ENCODE measurements at regions not wholly inside any gene's neighbourhood (a gene's known extent, or its start where the extent isn't known, plus 50 kb on each side); places are given as distances from the start of the nearest gene placed in this dataset.

DNA sequence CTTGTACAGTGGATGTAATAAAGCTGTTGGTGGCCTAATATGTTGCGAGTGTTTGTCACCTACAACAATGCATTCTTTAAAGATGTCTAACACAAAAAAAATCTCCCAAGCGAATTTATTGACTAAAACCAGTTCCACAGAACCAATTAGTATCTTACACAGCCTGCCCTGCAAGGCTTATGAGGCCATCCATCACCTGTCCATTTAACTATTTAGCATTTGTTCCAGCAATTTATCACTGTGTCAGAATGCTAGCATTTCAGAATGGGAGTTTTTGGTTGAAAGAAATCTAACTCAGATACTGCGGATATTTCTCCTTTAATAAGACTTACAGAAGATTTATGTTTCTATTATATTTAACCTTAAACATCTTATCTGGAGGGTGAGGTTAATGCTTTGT is 831.1 kb upstream of the PRMT6 start:
- H3K4me3 ChIP-seq = no peak overlapping the region
- H3K27ac ChIP-seq = no peak overlapping the region

DNA sequence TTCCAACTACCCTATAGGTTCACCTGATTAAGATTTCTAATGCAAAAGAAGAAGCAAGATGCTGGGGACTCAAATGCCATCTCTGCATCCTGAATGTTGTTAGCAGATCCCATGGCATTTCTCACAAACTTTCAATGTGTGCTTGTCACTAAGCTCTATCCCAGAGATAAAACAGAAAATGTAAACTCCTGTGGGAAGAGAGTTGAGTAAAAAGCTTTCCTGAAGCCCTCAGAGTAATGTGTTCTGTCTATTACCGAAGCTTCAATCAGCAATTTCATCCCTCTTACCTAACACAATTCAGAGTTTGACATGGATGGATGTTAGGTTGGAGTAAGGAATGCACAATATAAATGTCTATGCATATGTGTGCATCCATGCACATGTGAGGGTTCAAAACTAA is 829.9 kb upstream of the PRMT6 start:
- Histone ChIP-seq H3K27ac (no peak overlapping the region), H3K4me3 (no peak overlapping the region)

DNA sequence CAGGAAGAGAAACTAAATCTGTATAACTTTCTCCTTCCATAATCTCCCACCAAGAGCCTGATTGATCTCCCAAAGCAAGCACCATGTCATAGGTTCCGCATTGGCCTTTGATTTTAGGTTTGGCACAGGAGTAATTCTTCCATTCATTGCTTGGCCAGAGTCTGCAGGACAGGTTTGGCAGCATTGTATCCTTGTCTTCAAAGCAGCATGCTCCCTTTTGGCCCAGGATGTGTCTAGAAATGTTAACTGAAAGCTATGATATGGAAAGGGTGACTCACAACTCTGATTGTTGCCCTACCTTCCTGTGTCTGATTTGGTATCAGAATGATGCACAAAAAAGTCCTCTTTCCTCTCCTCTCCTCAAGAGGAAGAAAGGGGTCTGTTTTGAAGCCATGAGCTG is 824.3 kb upstream of the PRMT6 start:
- Histone ChIP-seq H3K27ac (no peak overlapping the region), H3K4me3 (no peak overlapping the region)

DNA sequence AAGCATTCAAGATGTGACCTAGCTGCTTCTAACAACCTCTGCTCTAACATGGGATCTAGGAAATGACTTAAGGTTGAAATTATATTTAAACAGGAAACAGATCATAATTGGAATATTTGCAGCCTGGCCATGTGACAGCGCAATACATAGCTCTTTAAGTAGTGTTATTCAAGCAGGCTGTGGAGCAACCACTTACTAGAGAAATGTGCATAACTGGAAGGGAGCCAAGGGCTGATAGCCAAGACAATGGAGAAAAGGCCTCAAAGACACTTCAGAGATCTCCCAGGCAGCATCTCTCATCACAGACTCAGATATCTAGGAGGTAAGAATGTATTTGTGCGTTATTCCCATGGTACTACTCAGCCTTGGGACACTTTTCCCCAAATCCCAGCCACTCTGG is 823.0 kb upstream of the PRMT6 start:
- no peak overlapping the region for H3K4me3 ChIP-seq
- H3K27ac ChIP-seq = no peak overlapping the region

DNA sequence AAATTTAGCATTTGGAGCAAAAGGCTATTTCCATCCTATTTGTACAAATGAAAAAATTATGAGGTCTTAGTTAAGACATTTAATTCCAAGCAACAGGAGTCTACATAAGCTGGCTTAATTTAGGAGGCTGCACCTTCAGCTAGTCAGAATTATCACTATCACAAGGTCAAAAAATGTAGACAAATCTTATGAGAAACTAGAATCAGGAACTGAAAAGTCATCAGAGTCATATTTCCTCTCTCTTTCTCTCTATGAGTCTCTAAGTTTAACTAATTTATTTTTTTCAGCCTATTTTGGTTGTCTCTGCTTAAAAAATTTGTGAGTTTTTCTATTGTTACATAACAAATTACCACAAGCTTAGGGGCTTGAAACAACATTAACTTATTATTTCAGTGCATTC is 807.1 kb upstream of the PRMT6 start:
- no peak overlapping the region for H3K4me3 ChIP-seq
- no peak overlapping the region for H3K27ac ChIP-seq

DNA sequence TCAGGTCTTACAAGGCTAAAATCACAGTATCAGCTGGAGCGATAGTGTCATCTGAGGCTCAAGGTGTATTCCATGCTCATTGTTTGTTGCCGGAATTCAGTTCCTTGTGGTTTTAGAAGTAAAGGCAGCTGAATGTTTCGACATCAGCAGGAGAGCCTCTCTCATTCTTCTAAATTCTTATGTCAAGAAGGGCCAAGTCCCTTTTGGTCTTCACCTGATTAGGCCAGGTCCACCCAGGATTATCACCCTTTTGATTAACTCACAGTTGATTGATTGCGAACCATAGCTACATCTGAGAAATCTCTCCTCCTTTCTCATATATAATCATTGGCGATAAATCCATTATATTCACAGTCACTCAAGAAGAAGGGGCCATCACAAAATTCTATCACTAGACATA is 806.7 kb upstream of the PRMT6 start:
- Histone ChIP-seq H3K4me3 (no peak overlapping the region), H3K27ac (no peak overlapping the region)

DNA sequence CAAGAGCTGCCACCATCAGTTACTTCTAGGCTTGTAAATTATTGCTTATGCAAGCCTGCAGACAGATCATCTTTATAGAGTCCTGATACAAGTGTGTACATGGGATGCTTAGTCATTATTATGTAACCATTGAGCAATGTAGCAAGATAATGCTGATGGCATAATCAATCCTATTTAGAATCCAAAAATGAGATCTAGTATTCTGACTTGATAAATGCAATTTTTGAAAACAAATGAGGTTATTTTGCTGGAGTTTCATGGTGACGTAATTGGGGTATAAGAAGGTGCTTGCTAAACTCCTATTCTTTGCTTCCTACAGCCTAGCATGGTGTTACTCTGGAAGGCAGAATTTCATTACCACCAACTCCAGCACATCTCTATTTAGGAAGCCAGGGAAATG is 801.7 kb upstream of the PRMT6 start:
- no peak overlapping the region for H3K27ac ChIP-seq
- H3K4me3 ChIP-seq = no peak overlapping the region

DNA sequence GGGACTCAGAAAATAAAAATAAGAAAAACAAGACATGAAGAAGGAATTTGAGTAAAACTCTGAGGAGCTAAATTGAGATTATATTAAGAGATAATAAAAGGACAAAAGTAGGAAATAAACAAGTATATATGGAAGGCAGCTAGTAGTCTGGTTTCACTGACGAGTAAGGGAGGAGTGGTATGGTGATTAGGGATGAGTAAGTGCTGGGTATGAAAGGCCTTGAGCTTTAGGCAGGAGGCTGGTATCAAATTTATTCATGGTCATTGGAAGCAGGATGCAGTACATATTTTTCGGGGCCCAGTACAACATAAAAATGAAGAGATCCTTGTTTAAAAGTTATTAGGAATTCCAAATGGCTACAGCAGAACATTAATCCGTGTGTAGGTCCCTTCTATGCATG is 789.7 kb upstream of the PRMT6 start:
- no peak overlapping the region for H3K27ac ChIP-seq

DNA sequence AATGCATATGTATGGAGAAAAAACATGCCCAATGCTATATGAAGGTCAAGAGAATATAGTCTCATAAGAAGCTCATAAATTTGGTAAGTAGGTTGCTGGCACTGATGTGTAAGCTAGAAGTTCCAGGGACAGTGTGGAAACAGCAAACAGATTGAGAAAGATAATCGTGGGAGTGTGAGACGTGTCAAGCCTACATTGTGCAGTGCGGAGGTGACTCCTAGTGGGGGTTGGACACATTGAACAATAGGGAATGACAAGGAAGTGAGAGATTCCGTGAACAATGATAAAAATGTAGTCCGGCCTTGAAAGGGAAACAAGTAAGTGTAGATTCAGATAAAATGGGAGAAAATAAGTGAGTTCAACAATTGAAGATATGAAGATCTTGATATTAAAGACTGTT is 788.4 kb upstream of the PRMT6 start:
- Histone ChIP-seq H3K27ac (no peak overlapping the region), H3K4me3 (no peak overlapping the region)

More for the DNA sequence above, 789.7 kb upstream of the PRMT6 start:
- H3K4me3 ChIP-seq = no peak overlapping the region

DNA sequence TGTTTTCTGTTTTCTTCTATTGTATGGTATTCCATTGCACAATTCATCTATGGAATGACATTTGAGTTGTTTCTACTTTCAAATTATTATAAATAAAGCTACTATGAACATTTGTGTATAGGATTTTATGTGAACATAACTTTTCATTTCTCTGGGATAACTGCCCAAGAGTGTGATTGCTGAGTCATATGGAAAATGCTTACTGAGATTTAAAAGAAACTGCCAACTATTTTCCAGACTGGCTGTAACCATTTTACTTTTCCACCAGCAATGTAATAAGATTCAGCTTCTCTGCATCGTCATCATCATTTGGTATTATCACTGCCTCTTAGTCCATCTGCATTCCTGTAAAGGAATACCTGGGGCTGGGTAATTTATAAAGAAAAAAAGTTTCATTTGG is 779.6 kb upstream of the PRMT6 start:
- no peak overlapping the region for H3K4me3 ChIP-seq

DNA sequence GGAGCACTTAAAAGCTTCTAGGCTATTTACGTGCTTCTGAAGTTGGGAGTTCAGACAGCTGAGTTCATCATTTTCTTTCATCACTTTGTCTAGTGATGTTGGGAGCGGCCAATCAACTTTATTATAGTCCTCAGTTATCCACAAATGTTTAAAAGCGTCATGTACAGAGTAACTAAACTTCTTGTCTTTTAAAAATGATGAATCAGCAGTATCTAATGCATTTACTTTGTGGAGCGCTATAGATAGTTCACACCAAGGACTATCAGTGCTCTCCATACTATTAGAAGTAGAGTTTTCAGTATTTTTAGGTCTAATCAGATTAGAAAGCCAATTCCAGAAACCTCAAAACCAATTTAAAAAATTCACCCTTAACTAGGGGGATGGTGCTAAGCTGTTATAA is 778.7 kb upstream of the PRMT6 start:
- no peak overlapping the region for H3K4me3 ChIP-seq
- no peak overlapping the region for H3K27ac ChIP-seq

More for the DNA sequence above, 779.6 kb upstream of the PRMT6 start:
- no peak overlapping the region for H3K27ac ChIP-seq

DNA sequence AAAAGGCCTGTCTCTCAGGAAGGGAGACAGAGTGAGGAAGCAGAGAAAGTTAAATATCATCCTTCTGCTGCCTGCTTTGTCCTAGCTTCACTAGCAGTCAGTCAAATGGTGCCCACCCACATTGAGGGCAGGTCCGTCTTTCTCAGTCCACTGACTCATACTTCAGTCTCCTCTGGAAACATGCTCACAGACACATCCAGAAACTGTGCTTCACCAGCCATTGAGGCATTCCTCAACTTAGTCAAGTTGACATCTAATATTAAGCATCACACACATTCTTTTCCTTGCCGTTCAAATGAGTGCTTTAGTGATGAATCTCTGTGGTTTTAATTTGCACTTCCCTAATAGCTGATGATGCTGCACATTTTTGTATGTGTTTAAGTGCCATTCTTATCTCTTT is 777.8 kb upstream of the PRMT6 start:
- H3K4me3 ChIP-seq = no peak overlapping the region
- H3K27ac ChIP-seq = no peak overlapping the region

DNA sequence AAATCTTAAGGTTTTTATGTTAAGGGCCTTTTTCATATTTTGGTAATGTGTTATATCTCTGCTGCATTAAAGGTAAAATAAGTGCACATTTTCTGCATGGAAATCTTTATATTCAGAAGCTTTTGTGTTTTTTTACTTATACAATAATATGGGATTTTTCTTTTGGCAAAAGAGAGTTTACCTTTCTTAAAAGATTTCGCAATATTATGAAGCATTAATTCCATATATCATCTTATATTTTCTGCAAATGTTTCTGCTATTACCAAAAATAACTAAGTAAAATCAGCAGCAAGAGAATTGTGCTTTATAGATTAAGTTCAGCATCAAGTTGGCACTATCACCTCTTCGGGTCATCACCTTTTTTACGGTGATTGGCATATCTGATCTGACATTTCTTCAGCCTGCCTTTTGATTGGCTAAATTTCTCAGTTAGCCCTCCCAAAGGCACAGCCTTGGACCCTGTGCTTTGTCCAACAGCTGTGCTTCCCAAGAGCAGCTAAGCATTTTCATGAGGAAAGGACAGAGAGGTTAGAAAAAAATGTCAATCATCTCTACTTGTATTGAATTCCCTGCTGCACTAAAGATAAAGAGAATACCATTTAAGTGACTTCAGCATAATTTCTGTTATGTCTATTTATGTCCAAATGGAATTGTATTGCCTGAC is 767.1 kb upstream of the PRMT6 start:
- no peak overlapping the region for H3K4me3 ChIP-seq
- H3K27ac ChIP-seq = no peak overlapping the region

DNA sequence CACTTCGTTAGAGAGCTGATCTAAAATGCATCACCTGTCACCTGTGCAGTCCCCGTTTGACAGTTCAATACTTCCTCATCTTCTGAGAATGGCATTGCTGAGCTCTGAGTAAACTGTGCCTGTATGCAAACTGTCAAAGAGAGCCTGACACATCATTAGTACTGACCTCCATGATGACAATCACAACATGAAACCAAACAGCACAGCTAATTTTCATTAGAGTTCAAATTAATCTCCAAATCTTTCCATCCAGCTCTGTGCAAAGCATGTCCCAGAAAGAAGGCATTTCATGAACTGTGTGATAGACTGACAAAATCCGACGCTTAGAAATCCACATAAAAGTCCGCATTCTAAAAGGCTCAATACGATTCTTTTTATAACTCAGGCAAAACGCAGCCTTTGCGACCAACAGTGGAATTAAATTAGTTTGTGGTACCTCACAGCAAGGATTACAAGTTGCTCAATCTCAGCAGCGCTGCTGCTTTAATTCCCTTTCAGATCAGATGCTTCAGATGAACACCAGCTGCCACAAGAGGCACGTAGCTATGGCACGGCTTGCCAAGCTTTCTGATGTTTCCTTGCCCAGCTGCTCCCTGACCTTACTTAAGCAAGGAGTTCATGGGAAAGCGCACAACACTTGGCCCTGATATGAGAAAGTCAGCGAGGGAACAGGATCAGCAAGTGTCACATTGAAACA is 765.5 kb upstream of the PRMT6 start:
- Histone ChIP-seq H3K4me3 (no peak overlapping the region), H3K27ac (no peak overlapping the region)

DNA sequence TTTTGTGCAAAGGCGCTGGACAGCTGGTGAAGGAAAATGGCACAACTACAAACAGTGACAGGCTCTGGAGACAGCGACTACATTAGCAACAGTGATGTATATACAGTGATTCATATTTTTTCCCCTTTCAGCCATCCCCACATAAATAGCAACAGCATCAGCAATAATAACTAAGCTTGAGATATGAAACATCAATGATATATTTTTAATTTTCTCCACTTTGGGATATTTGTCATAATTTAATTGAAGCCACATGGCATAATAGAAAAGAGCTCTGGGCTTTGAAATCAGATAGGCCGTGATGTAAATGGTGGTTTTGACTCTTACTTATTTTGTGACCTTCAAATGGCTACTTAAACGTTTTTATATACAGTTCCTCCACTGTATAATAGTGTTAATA is 764.3 kb upstream of the PRMT6 start:
- H3K4me3 ChIP-seq = no peak overlapping the region
- no peak overlapping the region for H3K27ac ChIP-seq

DNA sequence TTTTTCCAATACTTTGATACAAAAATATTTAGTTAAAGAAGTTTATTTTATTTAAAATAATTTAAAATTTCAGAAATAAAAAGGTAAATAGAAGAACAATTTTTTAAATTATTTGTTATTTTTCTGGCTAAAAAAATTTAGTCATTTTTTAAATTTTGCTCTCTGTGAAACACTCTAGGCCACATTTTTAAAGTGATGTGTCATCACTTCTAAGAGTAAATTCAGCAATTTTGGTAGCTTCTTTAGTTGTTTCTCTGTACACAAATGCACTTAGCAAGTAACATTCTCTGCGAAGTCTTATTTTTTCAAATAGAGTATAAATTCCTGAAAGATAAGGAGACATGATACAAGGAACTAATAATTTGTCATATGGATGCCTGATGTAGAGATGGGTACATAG is 760.0 kb upstream of the PRMT6 start:
- H3K4me3 ChIP-seq = no peak overlapping the region

DNA sequence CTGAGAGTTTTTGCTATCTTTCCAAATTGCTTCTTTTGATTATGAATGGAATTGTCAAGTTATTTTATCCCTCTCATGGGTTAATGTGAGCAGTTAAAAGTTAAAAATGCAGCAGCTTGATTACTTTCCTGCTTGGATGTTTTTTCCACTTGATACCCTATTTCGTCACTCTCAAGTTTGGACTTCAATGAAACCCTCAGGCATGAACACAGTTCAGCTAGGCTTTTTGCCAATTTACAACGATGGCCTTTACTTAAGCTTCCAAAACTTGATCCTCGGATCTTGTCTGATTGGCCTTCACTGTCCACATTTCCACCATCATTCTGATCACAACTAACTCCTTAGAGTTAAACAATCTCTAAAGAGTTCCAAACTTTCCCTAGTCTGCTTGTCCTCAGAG is 752.4 kb upstream of the PRMT6 start:
- no peak overlapping the region for H3K27ac ChIP-seq
- H3K4me3 ChIP-seq = no peak overlapping the region

More for the DNA sequence above, 760.0 kb upstream of the PRMT6 start:
- no peak overlapping the region for H3K27ac ChIP-seq

DNA sequence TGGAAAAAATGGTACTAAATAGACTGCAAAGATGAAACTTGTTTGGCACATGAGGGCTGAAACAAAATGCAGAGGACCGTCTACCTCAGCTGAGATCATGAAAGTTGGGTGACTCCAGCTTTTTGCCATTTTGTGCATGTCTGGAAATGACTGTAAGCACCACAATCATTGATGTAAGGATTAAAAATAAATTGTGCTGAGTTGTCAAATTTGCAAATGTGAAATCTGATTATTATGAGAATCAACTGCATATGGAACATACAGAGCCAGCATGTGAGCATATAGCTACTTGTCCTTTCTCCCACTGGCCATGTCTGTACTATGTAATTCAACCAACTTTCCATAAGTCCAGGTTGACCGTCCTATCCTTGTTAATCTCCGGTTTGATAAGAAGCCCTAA is 736.9 kb upstream of the PRMT6 start:
- H3K27ac ChIP-seq = no peak overlapping the region
- H3K4me3 ChIP-seq = no peak overlapping the region

DNA sequence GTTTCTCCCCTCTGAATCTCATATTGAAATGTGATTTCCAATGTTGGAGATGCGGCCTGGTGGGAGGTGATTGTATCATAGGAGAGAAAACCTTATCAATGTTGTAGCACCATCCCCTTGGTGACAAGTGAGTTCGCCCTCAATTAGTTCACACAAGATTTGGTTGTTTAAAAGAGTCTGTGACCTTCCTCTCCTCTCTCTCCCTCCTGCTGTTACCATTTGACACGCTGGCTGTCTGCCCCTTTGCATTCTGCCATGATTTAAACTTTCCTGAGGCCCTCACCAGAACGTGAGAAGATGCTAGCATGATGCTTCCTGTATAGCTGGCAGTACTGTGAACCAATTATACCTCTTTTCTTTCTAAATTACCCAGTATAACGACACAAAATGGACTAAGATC is 730.9 kb upstream of the PRMT6 start:
- no peak overlapping the region for H3K27ac ChIP-seq
- H3K4me3 ChIP-seq = no peak overlapping the region

DNA sequence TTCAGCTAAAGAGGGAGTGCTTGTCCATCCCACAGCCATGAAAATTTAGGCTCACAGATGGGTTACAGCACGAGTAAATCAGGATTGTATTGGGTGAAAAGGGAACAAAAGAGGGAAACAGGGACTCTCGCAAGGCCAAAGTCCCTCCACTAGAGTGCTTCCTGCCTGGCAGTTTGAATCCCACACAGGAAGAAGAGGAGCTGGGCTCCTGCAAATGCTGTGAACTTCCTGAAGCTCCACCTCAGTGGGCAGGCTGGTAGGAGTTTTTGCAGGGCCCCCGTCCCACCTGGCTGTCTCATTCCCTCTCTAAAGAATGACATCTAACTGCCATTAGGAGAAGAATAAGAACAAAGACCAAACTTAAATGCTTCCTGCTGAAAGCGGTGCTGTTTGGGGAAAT is 712.0 kb upstream of the PRMT6 start:
- Histone ChIP-seq H3K27ac (no peak overlapping the region), H3K4me3 (no peak overlapping the region)

DNA sequence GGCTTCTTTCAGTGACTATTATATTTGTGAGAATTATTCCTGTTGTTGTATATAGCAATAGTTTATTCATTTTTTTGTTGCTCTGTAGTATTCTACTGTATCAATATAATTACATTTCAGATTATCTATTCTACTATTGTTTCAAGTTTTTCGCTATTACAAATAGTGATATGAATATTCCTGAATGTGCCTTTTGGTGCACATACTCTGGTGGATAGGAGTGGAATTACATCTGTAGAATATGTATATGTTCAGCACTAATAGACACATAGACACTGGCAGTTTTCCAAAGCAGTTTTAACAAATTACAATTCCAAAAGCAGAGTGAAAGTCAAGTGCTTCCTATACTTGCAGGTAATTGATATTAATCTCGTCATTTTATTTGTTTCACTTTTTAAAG is 696.2 kb upstream of the PRMT6 start:
- Histone ChIP-seq H3K27ac (no peak overlapping the region), H3K4me3 (no peak overlapping the region)

All from skin epidermis (tissue), 12 donors.